ENCODE measurements at regions not wholly inside any gene's neighbourhood (a gene's known extent, or its start where the extent isn't known, plus 50 kb on each side); places are given as distances from the start of the nearest gene placed in this dataset.

DNA sequence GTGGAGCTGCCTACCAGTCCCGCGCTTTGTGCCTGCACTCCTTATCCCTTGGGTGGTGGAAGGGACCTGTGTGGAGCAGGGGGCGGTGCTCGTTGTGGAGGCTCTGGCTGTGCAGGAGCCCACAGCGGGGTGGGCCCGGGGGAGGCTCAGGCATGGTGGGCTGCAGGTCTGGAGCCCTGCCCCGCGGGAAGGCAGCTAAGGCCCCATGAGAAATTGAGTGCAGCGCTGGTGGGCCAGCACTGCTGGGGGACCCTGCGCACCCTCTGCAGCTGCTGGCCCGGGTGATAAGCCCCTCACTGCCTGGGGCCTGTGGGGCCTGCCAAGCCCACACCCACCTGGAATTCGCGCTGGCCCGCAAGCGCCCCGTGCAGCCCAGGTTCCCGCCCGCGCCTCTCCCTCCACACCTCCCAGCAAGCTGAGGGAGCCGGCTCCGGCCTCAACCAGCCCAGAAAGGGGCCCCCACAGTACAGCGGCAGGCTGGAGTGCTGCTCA lies 859.6 kb upstream of the KCND2 start:
- TF ChIP-seq, protein P1, sequence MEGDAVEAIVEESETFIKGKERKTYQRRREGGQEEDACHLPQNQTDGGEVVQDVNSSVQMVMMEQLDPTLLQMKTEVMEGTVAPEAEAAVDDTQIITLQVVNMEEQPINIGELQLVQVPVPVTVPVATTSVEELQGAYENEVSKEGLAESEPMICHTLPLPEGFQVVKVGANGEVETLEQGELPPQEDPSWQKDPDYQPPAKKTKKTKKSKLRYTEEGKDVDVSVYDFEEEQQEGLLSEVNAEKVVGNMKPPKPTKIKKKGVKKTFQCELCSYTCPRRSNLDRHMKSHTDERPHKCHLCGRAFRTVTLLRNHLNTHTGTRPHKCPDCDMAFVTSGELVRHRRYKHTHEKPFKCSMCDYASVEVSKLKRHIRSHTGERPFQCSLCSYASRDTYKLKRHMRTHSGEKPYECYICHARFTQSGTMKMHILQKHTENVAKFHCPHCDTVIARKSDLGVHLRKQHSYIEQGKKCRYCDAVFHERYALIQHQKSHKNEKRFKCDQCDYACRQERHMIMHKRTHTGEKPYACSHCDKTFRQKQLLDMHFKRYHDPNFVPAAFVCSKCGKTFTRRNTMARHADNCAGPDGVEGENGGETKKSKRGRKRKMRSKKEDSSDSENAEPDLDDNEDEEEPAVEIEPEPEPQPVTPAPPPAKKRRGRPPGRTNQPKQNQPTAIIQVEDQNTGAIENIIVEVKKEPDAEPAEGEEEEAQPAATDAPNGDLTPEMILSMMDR (IDR thresholded peaks at IDR 0.05) = no peak
- TF ChIP-seq POLR2A (IDR thresholded peaks at IDR 0.05) = no peak
